ENCODE measurements at regions not wholly inside any gene's neighbourhood (a gene's known extent, or its start where the extent isn't known, plus 50 kb on each side); places are given as distances from the start of the nearest gene placed in this dataset.

GRCh38 chr1:86263101-86263500 is 106.5 kb upstream of the COL24A1 start:
- ATAC-seq (no peak), DNase-seq (ENCODE audit: low read depth, low spot score) (no peak)
- RAD21 ChIA-PET (ENCODE audit: low non-redundant PET in 1 of 2, low total read pairs in 2 of 2, uncharacterized antibody in 2 of 2, unreplicated experiment in 2 of 2) = no interaction called here
- no peak overlapping the region for H3K4me2 ChIP-seq (ENCODE audit: low read length)
- no peak overlapping the region for H2AFZ ChIP-seq (ENCODE audit: low read depth, low read length, poor library complexity, severe bottlenecking)
- no peak overlapping the region for H3K9ac ChIP-seq (ENCODE audit: low read length)
- no peaks in the 10 kb centered on the region for H3K4me1 ChIP-seq (ENCODE audit: control insufficient read depth in 1 of 2, insufficient read depth in 2 of 2, low read length in 2 of 2)
- intact Hi-C loops (cut with micrococcal nuclease) = no loop called here
- POLR2A ChIA-PET = no interaction called here
- no peak overlapping the region for H3K4me3 ChIP-seq (replicated peaks in 1 of 2; ENCODE audit: low read depth in 1 of 2, low read length in 2 of 2)
- no peaks in the 10 kb centered on the region for H3K27me3 ChIP-seq (ENCODE audit: insufficient read depth, low read length)
- TF ChIP-seq YY1 (IDR thresholded peaks at IDR 0.05; ENCODE audit: extremely low read depth, insufficient replicate concordance, low read depth, low read length) (no peak), TCF7L2 (IDR thresholded peaks at IDR 0.05; ENCODE audit: borderline replicate concordance, extremely low read depth, insufficient read depth, insufficient read length) (no peak), ELF1 (IDR thresholded peaks at IDR 0.05; ENCODE audit: borderline replicate concordance, low read depth) (no peak)
- BruUV-seq (replicated peaks) = no TSS peak
- H3K79me2 ChIP-seq (ENCODE audit: insufficient read depth, low read length) = no peaks in the 10 kb centered on the region
- CTCF ChIA-PET = no interaction called here
- H4K20me1 ChIP-seq (ENCODE audit: insufficient read depth) = no peaks in the 10 kb centered on the region
- no peaks in the 10 kb centered on the region for H3K36me3 ChIP-seq (ENCODE audit: control insufficient read depth in 1 of 2, insufficient read depth in 2 of 2, low read length in 2 of 2)
- H3K9me2 ChIP-seq (ENCODE audit: insufficient read depth) = no peaks in the 10 kb centered on the region
- H3K9me3 ChIP-seq (ENCODE audit: control insufficient read depth in 1 of 2, insufficient read depth in 1 of 2, low read depth in 1 of 2, low read length in 2 of 2) = no peaks in the 10 kb centered on the region
- H3K27ac ChIP-seq (ENCODE audit: low read depth, low read length) = no peak overlapping the region

- Histone ChIP-seq H3K4me3 (replicated peaks in 1 of 2; ENCODE audit: low read depth in 1 of 2, low read length in 2 of 2) (no peak overlapping the region), H3K36me3 (ENCODE audit: control insufficient read depth in 1 of 2, insufficient read depth in 2 of 2, low read length in 2 of 2) (no peaks in the 10 kb centered on the region), H3K79me2 (ENCODE audit: insufficient read depth, low read length) (no peaks in the 10 kb centered on the region), H3K4me1 (ENCODE audit: control insufficient read depth in 1 of 2, insufficient read depth in 2 of 2, low read length in 2 of 2) (no peaks in the 10 kb centered on the region), H3K27me3 (ENCODE audit: insufficient read depth, low read length) (no peaks in the 10 kb centered on the region), H3K9ac (ENCODE audit: low read length) (no peak overlapping the region), H3K4me2 (ENCODE audit: low read length) (no peak overlapping the region), H3K9me2 (ENCODE audit: insufficient read depth) (no peaks in the 10 kb centered on the region), H2AFZ (ENCODE audit: low read depth, low read length, poor library complexity, severe bottlenecking) (no peak overlapping the region), H3K9me3 (ENCODE audit: control insufficient read depth in 1 of 2, insufficient read depth in 1 of 2, low read depth in 1 of 2, low read length in 2 of 2) (no peaks in the 10 kb centered on the region), H3K27ac (ENCODE audit: low read depth, low read length) (no peak overlapping the region), H4K20me1 (ENCODE audit: insufficient read depth) (no peaks in the 10 kb centered on the region)
- no peak for TF ChIP-seq ZBTB33 (IDR thresholded peaks at IDR 0.05; ENCODE audit: extremely low read depth, insufficient replicate concordance, low read length)
- TF ChIP-seq TCF7L2 (IDR thresholded peaks at IDR 0.05; ENCODE audit: borderline replicate concordance, extremely low read depth, insufficient read depth, insufficient read length) = no peak
- TF ChIP-seq RAD21 (IDR thresholded peaks at IDR 0.05; ENCODE audit: low read depth) = no peak
- TF ChIP-seq ZFX (IDR thresholded peaks at IDR 0.05) = no peak
- no peak for TF ChIP-seq ZNF274 (IDR thresholded peaks at IDR 0.05; ENCODE audit: low read depth, low read length)
- no peak for TF ChIP-seq POLR2A (IDR thresholded peaks at IDR 0.05; ENCODE audit: borderline replicate concordance, extremely low read depth, insufficient read depth, insufficient read length)
- no peak for TF ChIP-seq CBX3 (IDR thresholded peaks at IDR 0.05; ENCODE audit: low read depth)
- TF ChIP-seq CTCF (IDR thresholded peaks at IDR 0.05 in 2 of 3, conservative IDR thresholded peaks at IDR 0.05 in 1 of 3; ENCODE audit: borderline replicate concordance in 1 of 3, insufficient read depth in 1 of 3, low read depth in 2 of 3, low read length in 2 of 3) = no peak
- ChIA-PET CTCF (no interaction called here), POLR2A (no interaction called here), RAD21 (ENCODE audit: low non-redundant PET in 1 of 2, low total read pairs in 2 of 2, uncharacterized antibody in 2 of 2, unreplicated experiment in 2 of 2) (no interaction called here)
- intact Hi-C loops (cut with micrococcal nuclease) = no loop called here
- DNase-seq (ENCODE audit: low read depth, low spot score) = no peak
- ATAC-seq = no peak
- BruUV-seq (replicated peaks) = no TSS peak
Observed at GRCh38 chr1:86260476-86260875, 103.9 kb upstream of the COL24A1 start.

Data from HCT116 (cell line).